ENCODE measurements at regions not wholly inside any gene's neighbourhood (a gene's known extent, or its start where the extent isn't known, plus 50 kb on each side); places are given as distances from the start of the nearest gene placed in this dataset.

DNA sequence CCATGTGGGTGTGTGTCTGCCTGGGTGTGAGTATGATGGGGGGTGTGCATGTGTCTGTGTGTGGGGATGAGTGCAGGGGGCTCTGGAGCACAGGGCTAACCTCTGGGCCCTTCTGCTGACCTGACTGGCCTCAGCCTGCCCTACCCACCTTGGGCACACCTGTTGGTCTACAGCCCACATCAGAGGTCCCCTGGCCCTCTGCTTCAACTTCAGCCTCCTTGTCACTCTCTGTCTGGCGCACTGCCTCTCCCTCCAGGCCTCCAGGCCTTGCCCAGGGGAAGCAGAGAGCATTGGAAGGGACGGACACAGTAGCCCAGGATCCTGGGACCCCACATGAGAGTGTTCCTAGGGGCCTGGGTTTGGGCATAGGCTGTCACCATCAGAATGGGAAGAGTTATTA is 115.4 kb downstream of the EFNB1 start:
- DNase-seq = no peak

DNA sequence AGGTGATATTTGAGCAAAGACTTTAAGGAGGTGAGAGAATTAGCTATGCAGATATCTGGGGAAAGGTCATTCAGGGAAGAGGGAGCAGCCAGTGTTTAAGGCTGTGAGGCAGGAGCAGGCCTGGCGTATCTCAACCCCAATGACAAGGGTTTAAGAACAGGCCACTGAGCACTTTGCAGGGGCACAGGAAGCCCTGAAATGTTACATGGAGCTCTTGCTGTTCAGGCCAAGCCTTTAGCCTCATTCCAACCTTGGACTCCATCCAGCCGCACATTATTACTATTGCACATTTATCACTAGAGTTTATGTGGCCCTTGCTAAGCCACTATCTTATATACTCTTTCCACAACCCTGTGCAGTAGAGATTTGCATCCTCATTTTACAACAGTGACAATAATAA is 114.0 kb downstream of the EFNB1 start:
- no peak for DNase-seq

DNA sequence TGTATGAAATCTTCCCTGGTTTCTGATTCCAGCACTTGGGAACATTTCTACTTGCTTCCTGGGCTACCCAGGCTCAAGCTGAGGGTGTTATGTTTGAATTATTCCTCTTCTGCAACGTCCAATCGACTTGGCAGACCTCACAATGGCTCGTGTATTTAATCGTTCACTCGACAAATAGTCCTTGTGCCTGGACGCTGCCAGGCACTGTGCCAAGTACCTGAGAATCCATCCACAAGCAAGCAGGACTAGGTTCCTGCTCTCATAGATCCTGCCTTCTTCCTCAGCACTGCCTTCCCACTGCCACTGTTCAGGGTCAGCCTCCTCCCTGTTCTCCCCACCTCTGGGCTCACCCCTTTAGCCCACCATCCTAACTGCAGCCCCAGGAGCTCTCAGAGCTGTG is 113.3 kb downstream of the EFNB1 start:
- DNase-seq = no peak

DNA sequence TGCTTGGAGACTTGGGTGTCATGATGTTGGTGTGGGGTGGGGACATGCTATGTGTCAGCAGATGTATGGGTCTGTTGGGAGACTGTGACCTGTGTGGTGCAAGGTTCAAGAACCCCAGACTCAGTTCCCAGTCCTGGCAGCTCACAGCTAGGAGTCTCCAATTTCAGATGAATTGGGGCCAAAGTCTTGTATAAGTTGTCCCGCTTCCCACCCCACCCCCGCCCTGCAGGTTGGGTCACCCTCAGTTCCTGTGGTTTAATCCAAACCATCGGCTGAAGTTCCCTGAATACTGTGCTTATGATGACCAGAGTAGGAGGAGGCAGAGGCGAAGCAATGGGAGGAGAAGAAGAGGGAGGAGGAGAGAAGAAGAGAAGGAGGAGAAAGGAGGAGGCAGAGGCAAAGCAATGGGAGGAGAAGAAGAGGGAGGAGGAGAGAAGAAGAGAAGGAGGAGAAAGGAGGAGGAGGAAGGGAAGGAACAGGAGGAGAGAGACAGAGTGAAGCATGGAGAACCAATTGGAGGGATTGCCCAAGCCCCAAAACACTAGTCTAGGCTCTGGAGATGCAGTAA is 112.6 kb downstream of the EFNB1 start:
- no peak for DNase-seq

DNA sequence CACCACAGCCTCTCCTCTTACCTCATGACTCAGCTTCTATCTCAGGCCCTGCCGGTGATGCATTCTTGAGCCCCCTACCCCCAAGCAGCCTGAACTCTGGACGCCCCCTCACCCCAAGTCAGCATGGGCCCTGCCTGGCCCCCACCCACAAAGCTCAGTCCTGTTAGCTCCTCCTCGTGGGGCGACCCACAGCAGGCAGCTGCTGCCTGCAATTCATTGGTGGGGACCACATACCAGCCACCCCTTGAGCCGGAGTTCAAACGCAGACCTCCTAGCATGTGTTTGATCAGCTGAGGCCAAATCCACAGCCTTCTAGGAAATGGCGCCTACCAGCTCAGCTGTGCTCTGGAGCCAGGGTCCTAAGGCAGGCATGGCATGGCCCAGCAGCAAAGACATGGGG is 111.8 kb downstream of the EFNB1 start:
- DNase-seq = no peak

DNA sequence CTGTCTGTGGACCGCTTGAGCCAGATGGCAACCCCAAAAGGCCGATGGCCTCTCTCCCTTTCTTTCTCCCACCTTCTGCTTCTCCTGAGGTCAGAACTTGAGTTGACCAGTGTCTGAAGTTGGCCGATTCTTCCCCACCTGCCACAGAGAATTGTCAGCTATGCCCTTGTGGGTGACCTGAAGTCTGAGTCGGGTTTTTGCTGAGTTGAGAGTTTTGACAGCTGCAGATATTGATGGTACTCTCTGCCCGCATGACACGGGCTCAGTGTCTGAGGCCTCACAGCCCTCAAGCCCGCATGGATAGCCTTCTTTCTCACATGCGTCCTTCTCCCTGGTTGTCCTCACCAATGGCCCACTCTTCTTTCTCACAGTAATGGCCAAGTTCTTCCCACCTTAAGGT is 111.0 kb downstream of the EFNB1 start:
- DNase-seq = no peak

DNA sequence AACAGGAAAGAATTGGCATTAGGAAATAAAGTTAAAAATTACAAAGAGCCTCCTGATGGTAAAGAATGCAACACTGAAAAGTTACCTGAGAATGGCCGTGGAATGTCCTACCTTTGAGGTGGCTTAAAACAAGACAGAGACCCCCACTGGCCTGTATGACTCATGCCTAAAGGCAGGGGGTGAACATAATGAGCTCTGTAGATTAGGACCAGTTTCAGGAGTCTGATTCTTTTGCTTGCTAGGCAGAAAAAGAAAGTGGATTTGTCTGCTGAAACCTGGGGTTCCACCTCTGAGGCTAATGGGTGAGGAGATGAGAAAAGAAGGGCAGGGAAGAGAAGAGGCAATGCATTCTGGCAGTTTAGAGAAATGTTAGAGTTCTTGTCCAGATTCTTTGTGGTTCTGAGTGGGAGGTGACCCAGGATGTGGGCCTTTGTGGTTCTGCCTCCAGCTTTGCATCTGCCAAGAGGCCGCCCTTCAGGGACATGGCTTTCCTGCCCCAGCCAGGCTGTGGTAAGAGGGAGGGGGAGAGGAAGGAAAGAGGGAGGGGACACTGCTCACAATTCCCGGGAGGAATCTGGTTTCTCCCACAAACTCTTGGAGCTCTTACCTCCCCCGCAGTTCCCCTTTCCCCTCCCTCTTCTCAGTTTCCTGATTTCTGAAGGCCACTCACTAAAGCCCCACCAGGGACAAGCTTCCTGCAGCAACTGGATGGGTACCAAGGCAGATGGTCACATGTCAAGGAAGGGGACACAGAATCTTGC is 109.6 kb downstream of the EFNB1 start:
- DNase-seq = no peak

DNA sequence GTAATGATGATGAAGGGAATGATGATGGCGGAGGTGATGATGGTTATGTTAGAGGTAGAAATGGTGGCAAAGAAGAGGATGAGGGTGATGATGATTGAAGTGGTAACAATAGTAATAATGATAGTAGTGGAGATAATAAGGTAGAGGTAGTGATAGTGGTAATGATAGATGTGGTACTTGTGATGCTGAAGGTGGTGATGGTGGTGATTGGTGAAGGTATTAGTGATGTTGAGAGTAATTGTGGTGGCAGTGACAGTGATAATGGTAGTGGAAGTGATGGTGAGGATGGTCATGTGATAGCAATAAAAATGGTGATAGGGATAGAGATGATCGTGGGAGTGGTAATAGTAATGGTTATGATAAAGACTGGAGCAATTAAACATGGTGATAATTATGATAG is 108.8 kb downstream of the EFNB1 start:
- DNase-seq = no peak

DNA sequence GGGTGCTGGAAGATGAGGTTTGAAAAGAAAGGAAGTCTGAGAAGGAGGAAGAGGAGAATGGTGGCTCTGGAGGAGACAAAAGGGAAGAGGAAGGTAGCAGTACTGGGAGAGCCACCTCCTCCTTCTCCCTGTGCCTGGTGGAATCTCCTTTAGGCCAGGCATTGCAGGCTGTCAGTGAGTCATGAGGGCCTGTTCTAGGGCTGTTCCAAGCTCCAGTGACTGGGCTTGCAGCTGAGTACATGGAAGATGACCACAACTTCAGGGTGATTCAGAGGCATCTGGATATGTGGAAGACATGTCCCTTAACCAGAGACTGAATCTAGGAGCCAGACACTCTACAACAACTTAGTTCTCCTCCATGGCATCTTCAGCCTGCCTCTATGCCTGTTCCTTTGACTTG is 107.8 kb downstream of the EFNB1 start:
- DNase-seq = no peak

DNA sequence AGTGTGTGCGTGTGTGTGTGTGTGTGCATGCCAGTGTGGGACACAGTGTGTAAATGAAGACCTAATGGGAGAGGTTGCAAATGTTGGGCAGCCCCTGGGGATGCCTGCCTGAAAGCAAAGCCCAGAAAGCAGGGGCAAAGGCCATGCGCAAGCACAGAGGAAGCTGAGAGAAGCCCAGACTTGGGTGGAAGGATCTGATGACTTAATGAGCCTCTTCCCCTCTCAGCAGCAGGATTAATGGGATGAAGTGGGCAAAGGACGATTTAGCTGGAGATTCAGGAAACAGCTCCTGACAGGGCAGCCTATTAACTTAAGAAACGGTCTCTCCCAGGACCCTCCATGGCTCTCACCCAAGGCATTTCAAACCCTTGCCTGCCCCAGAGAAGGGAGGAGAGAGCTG is 107.3 kb downstream of the EFNB1 start:
- no peak for DNase-seq

DNA sequence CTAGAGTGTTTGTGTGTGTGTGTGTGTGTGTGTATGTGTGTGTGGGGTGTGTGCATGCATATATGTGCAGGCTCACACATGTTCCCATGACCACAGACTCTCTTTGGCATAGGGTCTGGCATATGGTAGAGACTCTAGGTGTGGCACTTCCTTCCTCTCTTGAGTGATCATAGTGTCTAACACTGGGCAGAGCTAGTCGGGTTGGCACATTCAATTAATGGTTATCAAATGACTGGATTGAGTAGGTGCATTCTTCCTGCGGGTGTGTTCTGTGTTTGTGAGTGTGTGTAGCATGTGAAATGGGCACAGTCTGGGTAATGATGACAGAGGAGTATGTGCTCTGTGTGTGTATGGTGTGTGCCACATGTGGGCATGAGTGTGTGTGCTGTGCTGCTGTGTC is 106.5 kb downstream of the EFNB1 start:
- DNase-seq = no peak

DNA sequence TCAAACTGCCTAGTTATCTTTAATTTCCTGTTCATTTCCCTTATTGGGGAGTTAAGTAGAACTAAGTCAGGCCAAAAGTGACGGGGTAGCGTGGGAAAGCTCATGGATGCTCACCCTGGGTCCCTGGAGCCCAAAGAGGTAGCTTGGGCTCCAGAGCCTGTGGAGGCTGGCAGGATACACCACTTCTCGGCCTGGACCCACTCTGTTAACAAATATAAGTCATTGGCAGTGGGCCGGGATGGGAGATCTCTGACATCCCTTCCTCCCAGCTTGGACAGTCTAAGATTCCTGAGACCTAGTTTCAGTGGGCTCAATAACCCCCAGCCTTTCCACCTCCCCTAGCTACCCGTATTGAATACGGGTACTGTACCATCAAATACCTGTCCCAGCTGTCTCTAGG is 106.1 kb downstream of the EFNB1 start:
- no peak for DNase-seq

DNA sequence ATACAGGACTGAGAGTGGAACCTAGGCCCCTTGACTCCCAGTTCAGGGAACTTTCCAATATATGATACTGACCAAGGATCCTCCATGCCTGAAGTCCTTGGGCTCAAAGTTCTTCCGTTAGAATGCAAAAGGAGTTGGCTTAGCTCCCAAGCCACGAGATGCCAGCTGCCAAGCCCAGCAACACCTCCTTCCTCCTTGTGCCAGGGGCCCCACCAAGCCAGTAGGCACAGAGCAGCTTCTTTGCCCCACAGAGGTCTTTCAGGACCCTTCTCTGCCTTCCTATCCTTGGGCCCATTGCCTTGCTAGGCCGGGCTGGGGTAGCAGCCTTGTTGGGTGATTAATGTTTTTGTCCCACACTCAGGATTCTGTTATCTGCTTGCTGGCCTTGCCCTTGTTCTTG is 105.6 kb downstream of the EFNB1 start:
- DNase-seq = no peak

DNA sequence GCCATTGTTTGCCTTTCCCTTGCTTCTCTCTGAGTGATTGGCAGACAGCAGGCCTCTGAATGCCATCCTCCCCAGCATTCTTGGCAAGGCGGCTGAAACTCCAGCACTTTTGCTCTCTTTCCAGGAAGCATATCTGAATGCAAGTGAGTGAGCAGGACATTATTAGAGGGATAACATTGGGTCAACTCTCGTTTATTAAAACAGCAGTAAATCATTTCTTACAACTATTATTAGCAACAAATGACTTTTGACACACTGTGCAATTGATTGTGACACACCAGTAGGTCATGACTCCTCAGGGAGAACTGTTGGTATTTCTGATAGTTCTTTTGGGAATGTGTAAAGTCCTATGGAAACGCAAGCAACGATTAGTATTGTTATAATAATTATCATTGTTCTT is 103.8 kb downstream of the EFNB1 start:
- no peak for DNase-seq

DNA sequence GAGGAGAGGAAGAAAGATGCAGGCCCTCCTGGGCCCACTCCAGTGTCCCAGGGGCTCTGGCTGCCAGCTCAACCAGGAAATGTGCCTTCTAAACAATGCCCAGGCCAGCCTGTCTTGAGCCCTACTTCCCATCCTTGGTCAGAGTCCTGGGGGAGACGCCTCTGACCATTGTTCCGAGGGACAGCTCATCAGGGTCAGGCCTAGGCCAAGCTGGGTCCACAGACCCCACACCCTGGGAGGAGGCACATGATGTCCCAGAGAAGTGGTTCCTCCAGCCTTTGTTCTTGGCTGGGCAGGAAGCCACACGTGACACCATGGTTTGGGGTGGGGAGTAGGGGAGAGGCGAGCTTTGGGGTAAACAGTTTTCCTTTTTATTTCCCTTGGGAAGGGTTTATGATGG is 102.5 kb downstream of the EFNB1 start:
- no peak for DNase-seq

DNA sequence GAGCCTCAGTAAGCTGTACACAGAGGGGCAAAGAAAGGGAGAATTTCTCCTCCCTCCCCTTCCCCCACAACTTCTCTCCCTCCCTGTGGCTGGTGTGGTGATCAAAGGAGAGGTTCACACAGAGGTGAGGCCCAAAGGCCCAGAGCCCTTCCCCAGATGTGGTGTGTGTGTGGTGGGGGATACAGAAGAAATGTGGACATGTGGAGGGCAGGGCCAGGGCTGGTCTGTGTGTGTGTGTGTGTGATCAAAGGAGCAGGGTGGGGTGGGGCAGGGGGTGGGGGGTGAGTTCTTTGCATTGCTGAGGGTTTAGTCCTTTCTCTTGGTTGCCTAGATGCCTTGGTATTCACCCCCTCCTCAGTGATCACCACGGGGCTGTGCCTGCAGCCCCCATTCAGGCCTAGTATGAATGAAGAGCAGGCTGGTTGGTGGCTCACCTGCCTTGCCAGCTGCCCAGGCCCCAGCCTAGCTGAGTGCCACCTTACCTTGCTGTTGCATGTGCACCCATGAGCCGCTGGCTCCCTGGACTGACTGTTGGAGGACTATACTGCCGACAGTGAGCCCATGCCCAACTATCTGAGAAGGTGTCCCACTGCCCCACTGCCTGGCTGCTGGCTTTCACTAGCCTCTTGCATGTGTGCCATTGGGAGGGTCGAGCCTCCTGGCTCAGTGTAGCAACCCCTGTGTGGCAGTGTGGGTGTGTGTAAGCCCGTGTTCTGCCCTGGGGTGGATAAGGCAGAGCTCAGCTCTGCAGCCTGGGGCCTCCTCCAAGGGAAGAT is 101.9 kb downstream of the EFNB1 start:
- DNase-seq = no peak

DNA sequence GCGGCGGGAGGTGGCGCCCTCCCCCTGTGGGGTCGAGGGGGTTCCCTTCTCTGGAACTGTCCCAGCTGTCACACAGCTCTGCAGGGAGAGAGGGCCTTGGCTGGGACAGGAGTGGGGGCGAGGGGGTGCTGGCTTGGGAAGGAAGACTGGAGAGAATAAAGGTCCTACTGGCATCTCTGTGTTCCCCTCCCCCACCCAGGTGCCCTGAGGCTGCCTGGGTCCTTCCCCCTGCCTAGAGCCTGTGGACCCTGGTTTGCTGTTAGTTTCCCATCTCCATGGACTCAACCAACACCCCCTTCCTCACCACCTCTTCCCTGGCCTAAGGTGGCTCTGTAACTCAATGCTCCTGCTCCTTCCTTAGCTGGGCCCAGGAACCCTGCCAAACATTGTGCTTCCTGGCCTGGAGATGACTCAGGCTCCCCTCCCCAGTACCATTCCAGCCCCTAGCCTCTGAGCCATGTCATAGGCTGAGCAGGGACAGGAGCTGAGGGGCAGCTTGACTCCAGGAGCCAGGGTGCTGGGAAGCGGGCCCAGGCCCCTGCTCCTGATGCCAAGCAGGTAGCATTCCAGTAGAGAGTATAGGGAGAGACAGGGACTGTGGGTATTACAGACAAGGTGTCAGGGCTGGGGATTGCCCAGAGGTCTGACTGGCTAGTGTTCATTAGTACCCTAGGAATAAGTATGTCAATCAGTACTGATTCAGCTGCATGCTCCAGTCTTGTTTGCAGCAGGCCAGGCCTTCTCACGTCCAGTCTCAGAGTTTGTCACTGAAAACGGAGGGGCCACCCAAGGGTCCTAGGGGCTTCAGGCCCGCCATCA is 100.7 kb downstream of the EFNB1 start:
- no peak for DNase-seq

DNA sequence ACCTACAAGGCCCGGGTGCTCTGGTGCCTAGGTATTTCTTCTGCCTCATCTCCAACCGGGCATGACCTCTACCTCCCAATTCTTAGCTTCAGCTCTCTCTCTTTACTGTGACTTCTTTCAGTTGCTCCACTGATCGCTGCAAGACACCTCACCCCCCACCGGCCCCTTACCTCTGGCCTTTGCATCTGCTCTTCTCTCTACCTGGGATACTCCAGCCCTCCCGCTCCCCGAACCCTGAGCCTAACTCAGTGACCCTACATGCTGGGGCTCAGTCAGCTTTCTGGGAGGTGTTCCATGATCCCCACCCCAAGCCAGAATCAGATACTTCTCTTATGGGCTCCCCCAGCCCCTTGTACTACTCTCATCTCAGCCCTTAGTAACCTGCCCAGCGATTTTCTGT is 99.6 kb downstream of the EFNB1 start:
- DNase-seq = no peak

DNA sequence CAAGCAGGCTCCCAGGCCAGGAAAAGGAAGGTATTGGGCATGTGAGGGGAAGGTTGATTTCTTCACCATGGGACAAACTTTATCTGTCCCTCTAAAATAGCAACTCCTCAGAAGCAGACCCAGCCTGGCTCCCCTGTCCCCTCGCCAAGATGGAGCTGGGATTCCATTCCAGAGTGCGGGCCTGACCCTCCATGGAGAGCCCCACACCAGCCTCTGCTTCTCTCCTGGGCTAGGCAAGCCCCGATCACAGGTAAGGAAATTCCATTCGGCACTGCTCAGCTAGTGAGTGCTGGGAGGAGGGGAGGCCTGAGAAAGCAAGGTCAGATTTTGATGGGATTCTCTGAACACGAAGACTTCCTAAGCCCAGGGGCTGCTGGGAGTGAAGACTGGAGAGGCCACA is 98.4 kb downstream of the EFNB1 start:
- DNase-seq = no peak

DNA sequence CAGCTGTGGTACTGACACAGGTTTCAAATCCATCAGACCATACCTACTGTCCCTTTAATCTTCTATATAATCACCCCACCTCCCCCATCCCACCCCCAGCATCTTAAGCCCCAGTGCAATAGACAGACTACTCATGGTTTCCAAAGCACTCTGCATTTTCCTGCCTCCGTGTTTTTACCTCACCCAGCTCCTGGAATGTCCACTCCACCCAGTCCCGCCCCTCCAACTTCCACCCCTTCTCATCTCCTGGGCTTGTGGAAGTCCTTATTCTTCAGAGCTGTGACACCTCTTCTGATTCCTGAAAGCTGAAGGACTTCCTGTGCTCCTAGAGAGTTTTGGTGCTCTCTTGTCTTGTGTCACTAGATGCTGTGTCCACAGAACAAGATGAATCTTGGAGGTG is 94.3 kb downstream of the EFNB1 start:
- DNase-seq = no peak

DNA sequence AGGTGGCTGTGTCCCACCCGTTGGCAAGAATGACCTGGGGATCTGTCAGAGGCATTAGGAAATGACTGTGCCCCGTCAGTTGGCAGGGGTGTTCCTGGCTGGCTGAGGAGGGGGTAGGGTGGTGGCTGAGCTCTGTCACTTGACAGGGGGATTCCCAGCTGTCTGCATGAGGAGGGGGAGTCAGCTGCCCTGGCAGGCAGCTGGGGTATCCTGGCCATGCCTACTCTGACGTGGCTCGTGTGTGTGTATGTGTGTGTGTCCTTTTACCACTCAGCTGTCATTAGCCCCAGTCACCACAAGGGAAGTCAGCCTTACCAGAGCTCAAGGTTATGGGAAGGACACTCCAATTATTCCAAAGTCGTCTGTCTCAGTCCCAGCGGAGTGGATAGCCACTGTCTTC is 93.2 kb downstream of the EFNB1 start:
- DNase-seq = no peak

DNA sequence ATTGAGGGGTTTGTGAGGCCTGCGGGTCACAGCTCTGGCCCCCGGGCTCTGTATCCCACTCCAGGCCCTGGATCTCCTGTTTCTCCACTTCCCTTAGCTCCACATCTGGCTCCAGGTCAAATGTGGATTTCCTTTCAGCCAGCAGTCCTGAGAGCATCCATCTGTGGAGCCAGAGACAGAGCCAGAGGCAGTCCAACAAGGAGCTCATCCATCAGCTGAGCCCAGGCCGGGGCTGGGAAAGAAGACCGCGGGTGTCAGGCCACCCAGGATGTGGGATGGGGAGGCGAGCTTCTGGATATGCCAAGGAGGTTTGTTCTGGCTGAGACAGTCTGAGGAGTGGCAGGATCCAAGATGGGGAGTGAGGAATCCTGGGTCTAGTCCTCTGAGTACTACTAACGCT is 91.7 kb downstream of the EFNB1 start:
- no peak for DNase-seq

DNA sequence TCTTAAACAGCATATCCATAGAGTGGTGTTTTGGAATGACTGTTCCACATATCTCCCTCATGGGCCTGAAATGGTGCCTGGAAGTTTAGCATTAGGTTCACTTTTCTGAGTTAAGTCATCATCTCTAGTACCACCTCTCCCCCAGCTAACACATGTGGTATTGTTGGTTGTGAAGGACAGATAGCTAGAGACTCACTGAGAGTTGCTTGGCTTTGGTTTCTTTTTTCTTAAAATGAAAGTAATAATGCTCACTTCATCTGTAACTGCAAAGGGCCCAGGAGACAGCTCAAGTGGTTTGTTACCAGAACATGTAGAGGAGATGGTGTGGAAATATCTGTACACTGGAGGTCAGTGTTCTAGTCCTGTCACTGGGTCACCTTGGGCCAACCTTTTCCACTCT is 90.9 kb downstream of the EFNB1 start:
- DNase-seq = no peak

DNA sequence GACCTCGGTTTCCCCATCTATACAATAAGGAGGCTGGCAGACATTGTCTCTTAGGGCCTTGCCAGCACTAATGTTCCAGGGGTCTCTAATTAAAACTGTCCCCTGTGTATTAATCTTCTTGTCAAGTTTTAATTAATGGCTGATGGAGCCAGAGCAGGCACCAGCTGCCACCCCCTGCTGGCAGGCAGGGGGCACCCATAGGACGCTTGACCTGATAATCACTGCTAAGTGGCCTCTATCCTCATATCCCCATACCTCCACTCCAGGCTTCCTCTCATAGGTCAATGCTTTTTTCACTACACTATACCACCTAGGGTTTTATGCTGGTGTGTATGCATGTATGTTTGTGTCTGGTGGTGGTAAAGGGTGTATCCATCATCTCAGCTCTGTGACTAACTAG is 89.4 kb downstream of the EFNB1 start:
- DNase-seq = no peak

All from activated CD4-positive, alpha-beta T cell treated with anti-CD3 and anti-CD28 coated beads for 4 hours (primary cell).